NCI-H2107 treated with DMSO at 0.1 percent for 48 hours (cell line): ENCODE measurements at regions not wholly inside any gene's neighbourhood (a gene's known extent, or its start where the extent isn't known, plus 50 kb on each side); places are given as distances from the start of the nearest gene placed in this dataset.

Source experiments
- DNase-seq: peaks from one replicate; lab custom pipeline; 2025; ENCODE audit not compliant: unreplicated experiment; lab: John Stamatoyannopoulos, UW

DNA sequence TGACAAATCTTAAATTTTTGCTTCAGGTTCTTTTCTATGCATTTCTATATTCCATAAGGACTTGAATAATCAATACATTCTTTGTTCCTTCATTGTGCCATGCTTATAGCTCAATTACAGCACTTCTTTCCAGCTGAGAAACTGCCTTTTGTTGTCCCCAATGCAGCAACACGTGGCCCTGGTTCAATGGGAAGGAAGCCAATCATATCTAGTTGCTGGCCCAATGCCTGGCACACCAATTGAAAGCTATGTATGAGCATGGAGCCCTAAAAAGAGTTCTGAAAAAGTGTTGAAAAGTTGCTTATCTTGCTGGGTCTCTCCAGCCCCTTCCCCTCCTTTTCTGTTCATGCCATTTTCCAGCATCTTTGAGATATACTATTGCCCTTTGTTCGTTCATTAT lies 448.0 kb upstream of the FAT3 start:
- DNase-seq: no peak

- DNase-seq: no peak
Measured at GRCh38 chr11:91773090-91773489, 451.5 kb upstream of the FAT3 start.

GRCh38 chr11:91771961-91772360 lies 452.7 kb upstream of the FAT3 start:
- DNase-seq: no peak

- no peak for DNase-seq
Measured at GRCh38 chr11:91768783-91769182, 455.8 kb upstream of the FAT3 start.

GRCh38 chr11:91763331-91763730 lies 461.3 kb upstream of the FAT3 start:
- no peak for DNase-seq

DNA sequence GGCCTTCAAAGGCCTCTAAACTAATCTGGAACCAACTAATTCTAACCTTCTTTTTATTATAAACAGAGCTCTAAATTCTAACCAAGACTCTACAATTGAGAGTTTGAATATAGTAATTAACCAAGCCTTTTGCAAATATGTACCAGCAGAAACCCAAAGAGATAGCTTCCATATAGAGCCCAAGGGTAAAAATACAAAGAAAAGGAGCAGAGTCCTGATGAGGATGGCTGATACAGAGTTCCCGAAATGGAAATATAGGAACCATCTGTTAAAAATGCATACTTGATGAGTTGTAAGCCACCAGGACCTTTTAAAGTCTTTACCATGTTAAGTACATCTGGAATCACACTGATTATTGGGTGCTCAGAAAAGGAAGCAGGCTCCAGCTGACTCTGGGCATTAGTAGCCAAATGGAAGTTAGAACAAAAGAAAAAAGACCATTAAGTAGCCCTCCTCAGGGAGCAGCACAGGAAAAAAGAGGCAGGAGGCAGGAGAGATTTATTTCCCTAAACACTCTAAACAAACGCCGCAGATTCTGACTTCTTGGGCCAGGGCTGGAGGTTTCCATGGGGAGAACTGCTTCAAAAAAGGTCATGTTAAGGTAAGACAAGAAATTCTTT lies 463.1 kb upstream of the FAT3 start:
- DNase-seq: no peak

GRCh38 chr11:91756829-91757480 lies 467.7 kb upstream of the FAT3 start:
- no peak for DNase-seq

DNA sequence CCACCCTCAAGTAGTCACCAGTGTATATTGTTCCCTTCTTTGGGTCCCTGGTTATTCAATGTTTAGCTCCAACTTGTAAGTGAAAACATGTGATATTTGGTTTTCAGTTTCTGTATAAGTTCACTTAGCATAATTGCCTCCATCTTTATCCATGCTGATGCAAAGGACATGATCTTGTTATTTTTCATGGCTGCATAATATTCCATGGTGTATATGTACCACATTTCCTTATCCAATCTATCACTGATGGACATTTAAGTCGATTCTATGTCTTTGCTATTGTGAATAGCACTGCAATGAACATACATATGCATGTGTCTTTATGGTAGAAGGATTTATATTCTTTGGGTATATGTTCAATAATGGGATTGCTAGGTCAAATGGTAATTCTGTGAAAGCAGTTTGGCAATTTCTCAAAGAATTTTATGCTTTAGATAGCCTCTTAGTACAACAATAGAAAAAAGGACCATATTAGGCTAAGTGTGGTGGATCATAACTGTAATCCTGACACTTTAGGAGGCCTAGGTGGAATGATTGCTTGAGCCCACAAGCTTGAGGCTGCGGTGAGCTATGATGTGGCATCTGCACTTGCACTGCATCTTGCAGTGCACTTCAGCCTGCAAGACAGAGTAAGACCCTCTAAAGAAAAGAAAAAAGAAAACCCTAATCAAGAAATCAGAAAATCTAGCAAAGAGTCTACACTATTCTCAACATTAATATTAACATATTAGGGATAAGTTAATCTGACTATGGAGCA lies 468.5 kb upstream of the FAT3 start:
- DNase-seq: no peak

- DNase-seq: no peak
Measured at GRCh38 chr11:91755526-91755925, 469.1 kb upstream of the FAT3 start.

- no peak for DNase-seq
Measured at GRCh38 chr11:91749251-91749650, 475.4 kb upstream of the FAT3 start.

GRCh38 chr11:91742155-91742554 lies 482.5 kb upstream of the FAT3 start:
- no peak for DNase-seq

GRCh38 chr11:91731051-91731450 lies 493.6 kb upstream of the FAT3 start:
- no peak for DNase-seq

DNA sequence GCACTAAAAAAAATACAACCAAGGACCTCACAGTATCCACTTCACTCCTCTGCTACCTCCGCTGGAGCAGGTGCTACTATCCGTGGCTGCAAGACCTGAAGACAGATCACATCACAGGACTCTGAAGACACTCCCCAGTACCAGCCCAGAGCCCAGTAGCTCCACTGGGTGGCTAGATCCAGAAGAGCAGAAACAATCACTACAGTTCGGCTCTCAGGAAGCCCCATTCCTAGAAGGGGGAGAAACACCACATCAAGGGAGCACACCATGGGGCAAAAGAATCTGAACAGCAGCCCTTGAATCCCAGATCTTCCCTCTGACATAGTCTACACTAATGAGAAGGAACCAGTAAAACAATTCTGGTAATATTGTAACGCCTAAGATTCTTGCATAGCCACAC lies 494.0 kb upstream of the FAT3 start:
- DNase-seq: no peak

GRCh38 chr11:91730057-91730456 lies 494.6 kb upstream of the FAT3 start:
- no peak for DNase-seq

DNA sequence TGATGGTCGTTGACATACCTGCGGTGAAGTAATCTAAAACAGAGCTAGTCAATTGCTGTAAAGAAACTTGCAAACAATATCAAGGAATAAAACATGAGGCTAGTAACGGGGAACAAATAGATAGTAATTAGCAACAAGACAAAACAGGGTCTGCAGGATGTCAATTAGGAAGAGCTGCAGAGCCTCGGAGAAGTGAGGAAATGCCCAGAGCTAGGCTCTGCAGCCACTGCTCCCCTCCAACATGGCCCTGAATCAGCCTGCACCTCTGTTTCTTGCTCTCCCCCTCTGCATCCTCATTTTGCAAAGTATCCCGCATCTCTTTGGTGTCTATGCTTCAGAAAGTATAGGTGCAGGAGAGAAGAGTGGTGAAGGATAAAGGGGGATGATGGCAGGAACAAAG lies 507.4 kb upstream of the FAT3 start:
- no peak for DNase-seq

DNA sequence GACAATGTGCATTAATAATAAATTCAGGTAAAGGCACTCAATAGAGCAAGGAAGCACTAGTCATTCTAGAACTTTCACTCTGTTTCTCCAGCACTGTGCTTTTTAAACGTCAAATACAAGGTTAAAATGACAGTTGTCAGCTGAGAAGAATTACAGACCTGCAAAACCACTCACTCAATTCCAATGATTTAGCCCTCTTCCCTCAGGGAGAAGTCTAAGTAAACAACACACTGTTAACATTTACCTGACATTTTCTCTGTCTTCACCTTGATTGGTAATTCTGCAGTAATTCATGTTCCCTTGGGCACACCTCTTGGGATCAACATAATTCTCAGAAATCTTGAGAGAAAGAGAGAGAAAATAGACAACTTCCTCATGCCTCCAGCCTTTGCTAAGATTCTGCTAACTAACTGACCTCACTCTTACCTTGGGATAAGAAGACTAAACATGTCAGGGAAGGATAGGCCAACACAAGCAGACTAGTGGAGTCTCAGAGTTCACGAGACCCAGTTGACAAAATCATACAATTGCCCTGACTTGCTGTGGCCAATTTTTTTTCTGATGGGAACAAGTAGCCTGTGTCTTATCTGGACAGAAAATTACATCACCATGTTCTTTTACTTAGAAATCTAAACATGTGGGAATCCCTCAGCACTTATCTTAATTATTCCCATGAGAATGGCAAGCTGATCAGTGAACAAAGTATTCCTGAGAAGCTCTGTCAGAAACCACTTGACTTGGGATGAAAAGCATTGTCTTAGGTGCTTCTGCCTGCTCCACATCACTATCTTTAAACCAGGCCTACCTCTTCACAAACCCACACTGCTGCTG lies 516.8 kb upstream of the FAT3 start:
- DNase-seq: no peak

DNA sequence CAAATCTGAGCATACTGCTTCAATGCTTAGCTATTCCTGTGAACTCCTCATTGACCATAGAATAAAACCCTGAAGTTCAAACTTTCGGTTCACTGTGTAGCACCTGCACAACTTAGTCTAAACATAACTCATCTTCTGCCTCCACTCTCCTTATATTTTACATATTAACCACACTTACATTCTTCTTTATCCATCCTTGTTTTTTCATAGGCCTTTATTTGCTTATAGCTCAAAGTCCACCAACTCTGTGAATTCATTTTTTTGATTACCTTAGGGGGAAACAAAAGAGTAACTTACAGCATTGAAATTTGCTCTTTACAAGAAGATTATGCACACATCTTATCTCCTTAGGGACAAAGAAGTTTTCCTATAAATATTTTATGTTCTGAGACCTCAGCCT lies 521.6 kb upstream of the FAT3 start:
- DNase-seq: no peak

DNA sequence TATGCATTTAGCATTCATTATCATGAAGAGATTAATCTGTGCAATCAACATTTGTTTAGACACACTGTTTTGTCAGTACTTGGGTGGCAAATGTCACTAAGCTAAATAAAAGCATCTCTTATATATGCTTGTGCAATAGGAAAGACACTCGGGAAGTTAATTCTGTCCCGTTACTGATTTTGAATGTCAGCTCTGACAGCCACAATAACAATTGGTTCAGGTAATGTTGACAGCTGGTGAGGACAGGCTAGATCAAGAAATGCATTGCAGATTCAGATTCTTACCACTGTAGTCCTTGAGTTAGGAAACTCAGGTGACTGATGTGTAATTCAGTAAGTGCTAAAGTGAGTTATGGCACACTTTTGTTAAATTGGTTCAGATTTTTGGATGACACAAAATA lies 523.8 kb upstream of the FAT3 start:
- DNase-seq: no peak

GRCh38 chr11:91698845-91699244 lies 525.8 kb upstream of the FAT3 start:
- no peak for DNase-seq

DNA sequence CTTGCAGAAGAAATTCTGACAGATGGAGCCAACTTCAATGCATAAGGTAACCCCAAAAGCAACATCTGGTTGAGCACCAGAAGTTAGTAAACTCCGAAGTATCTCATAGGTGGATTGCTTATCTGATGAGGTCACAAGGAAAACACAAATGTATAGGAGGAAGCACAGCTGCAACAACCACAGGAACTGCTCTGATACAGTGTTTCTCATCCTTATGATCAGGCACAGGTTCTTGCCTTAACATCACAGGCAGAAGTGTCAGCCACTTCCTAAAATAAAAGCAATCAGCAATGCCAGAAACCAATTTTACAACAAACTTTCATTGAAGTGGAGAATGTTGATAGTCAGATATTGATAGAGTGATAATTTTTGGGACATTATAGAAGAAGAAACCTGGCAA lies 530.3 kb upstream of the FAT3 start:
- no peak for DNase-seq

DNA sequence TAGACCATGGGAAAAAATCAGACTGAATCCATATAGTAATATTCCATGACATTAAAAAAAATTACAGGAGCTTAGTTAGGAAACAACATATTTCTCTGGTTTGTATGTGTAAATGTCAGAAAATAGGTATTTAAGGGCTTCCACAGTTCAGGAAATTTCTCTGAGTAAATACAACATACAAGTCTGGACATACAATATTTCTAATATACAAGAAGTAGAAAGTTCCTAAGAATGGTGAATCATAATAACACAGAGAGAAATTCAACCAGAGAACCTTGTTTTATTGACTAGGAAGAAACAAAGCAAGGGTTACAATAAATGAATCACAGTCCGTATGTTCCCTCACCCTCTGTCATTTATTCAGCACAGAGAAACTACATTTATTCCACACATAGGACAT lies 532.7 kb upstream of the FAT3 start:
- no peak for DNase-seq

GRCh38 chr11:91688672-91689071 lies 535.9 kb upstream of the FAT3 start:
- no peak for DNase-seq
